HTR-8/SVneo (cell line): ENCODE measurements at regions not wholly inside any gene's neighbourhood (a gene's known extent, or its start where the extent isn't known, plus 50 kb on each side); places are given as distances from the start of the nearest gene placed in this dataset.

ENCODE experiments used
- DNase-seq: peaks from one replicate; pipeline ENCODE4 v3.0.0; 2011; ENCODE audit warnings: low spot score, mixed read lengths; ENCODE audit not compliant: insufficient read length
- FAIRE-seq: peaks from 2 replicates; lab custom pipeline; 2011; peaks lifted over from hg19 to GRCh38; lab: Jason Lieb, UNC

DNA sequence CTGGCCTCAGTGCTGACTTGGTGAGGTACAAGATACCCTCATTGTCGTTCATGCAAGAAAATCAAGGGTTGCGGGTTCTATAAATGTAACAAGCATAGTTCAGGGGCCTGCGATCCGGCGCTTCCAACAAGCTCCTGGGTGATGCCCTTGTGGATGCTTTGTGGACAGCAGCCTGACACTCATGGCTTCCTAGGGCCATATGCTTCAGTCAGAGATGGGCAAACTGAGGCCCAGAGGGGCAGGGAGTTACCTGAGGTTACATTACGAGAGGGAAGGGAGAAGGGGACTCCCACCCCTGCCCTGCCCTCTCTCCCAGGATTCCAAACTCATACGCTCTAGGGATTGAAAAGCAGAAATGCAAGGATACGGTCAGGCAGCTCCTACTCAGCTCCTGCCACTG, 296.3 kb upstream of the ZMIZ1 start:
- FAIRE-seq (no peak), DNase-seq (no peak)

DNA sequence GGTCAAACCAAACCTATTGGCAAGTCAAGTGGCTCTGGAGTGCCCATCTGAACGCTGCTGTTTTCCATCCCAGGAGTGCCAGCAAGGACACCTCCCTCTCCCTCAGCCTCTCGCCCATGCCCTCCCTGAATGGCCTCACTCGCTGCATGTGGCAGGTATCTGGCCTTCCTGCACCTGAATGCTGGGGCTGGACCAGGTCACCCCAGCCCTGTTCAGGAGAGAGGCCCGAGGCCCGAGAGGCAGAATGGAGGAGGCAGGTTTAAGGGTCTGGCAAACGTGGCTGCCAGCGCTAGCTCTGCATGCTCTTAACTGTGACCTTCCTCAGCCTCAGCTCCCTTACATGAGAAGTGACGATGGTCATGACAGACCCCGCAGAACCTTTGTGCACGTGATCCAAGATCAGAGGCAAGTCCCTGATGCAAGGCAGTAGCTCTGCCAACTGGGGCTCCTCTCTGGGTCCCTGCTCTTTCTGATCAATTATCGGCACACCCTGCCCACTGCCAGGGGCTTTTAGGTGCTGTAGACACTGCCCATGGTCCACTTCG, 295.7 kb upstream of the ZMIZ1 start:
- no peak for FAIRE-seq
- no peak for DNase-seq

- FAIRE-seq: no peak
- DNase-seq: no peak
Measured at GRCh38 chr10:78774614-78774998, 294.2 kb upstream of the ZMIZ1 start.

DNA sequence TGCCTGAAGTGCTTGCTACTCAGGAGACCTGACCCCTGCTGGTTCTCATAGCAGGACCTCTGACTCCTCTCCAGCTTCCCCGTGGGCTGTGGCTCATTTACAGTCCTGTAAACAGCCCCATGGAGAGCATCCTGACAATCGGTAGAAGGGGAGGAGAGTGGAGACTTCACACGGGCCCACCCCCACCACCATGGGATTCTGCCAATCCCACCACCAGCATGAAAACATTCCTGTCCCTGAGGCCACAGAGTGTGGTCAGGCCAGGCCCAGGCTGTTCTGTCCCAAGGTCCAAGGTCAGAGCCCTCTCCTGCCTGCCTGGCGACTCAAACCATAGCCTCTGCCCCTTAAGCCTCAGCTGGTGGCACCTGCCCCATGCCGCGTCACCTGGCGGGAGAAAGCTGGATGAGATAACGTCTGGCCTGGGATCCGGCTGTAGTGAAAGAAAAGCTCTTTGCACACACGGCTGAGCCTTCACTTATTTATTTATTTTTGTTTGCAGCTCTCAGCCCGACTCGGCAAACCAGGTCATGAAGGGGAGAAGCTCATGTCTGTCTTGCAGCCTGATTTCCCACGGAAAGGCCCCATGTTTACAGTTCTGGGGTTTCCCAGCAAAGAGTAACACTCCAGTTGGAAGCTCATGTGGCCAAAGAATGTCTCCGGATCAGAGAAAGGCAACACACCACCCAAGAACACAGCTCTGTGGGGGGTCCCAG, 293.6 kb upstream of the ZMIZ1 start:
- FAIRE-seq (no peak), DNase-seq (no peak)

- no peak for FAIRE-seq
- DNase-seq: no peak
Measured at GRCh38 chr10:78775891-78776290, 292.9 kb upstream of the ZMIZ1 start.

DNA sequence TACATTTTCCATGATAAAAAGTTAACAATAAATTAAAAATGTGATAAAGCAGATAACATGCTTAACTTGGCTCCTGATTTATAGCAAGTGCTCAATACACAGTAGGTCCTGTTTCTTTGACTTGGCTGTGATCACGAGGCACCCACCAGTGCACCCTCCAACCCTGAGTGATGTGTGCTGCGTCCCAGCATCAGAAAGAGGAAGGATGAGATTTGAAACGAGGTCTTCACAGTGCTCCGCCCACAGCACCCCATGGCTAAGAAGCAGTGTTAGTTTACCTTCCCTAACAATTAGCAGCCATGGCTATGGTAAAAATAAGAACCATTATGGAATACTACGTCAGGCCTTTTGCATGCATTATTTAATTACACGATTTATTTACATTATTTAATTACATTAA, 292.0 kb upstream of the ZMIZ1 start:
- DNase-seq (no peak), FAIRE-seq (no peak)

DNA sequence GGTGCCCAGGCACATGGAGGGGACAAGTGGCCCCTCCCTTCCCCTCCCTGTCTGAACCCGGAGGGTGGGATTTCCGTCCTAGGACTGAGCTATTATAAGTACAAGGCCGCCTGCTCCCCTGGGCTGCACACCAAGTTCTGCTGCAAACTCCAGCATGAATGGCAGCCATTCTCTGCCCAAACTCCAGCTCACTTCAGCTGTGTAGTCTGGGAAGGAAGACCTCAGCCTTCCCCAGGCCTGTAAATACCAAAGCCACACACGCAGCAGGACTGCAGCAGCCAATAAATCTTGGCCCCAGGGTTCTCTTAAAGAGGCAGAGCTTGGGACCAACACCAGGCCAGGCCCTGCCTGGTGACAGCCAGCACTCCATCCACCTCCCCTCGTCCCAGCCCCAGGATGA, 291.3 kb upstream of the ZMIZ1 start:
- DNase-seq (no peak), FAIRE-seq (no peak)

GRCh38 chr10:78777867-78778266, 290.9 kb upstream of the ZMIZ1 start:
- FAIRE-seq (no peak), DNase-seq (no peak)

DNA sequence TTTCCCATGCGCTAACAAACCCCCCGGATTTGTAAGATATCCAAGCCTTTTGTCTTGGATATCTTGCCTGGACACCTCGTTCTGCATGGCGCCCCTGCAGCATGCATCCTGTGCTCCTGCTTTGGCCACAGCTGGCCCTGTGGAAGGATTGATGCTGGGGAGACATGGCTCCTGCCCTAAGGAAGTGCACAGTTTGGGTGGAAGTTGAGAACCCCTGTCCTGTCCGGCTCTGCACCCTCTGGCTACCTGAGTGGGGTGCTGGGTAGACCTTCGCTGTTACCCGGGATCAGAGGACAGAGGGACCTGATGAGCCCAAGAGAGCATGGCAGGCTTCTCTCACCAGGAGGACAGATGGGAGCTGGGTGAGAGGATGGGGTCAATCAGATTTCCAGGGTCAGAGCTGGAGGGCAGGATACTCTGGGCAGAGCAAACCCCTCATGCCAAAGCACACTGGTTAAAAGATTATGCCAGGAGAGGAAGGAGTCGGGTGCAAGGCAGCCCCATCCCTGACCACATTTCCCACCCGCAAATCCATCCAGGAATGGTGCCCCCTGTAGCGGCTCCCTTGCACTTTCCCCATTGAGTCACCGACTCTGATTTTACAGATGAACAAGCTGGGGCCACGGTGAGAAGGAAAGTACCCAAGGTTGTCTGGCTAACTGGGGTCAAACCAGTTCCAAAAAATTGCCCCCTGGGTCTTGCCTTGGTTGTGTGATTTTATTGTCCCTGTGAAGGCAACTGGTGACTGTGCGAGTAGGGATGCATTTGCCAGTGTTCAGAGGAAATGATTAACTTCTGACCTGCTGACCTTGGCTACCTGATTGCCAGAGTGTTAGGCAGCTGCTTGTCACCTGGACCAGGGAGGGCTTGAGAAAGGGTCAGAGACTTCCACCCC, 290.1 kb upstream of the ZMIZ1 start:
- no peak for DNase-seq

DNA sequence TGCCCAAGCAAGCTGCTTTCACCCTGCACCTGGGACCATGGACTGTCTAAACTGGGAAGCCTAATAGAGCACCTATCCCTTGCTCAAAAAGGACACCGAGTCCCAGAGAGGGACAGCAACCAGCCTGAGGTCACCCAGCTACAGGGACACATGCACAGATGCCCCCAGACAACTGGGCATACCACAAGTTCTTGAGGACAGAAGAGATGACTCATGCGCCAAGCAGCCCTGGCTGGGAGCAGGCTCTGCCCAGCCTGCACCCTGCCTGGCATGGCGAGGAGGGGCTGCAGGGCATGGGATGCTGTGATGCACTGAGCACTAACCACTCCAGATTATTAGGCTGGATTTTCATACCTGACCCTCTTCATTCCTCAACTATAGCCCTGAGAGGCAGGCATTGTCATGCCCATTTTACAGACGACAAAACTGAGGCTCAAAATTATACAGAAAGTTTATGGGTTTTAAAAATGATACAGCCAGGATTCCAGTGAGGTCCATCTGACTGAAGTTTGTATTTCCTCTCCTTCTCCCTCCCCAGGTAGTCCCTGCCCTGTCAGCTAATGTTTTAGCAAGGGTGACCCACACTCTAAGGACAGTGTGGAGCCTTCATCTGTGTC, 289.3 kb upstream of the ZMIZ1 start:
- FAIRE-seq: no peak
- DNase-seq: no peak

More for the DNA sequence above, 290.1 kb upstream of the ZMIZ1 start:
- no peak for FAIRE-seq

DNA sequence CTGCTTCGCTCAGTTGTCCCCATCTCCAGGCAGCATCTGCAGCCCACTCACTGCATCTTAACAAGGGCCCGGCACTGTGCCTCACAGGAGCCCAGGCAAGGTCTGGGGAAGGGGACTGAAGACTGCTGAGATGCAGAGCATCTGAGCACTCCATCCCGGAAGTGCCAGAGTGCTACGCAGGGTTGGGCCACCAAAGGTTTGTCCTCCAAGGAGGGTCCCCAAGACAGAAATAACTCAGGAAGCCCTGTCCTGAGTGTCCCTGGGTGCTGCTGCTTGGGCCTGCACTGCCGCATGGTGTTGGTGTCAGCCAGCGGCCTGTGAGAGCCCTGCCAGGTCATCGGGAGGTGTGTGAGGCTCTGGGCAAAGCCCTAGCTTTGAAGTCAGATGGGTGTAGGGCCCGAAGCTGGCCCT, 288.2 kb upstream of the ZMIZ1 start:
- FAIRE-seq: no peak
- no peak for DNase-seq

- DNase-seq (no peak), FAIRE-seq (no peak)
Measured at GRCh38 chr10:78781251-78781913, 287.4 kb upstream of the ZMIZ1 start.

- no peak for DNase-seq
- FAIRE-seq: no peak
Measured at GRCh38 chr10:78781991-78782390, 286.8 kb upstream of the ZMIZ1 start.

GRCh38 chr10:78782441-78782840, 286.3 kb upstream of the ZMIZ1 start:
- DNase-seq: no peak
- FAIRE-seq: no peak

DNA sequence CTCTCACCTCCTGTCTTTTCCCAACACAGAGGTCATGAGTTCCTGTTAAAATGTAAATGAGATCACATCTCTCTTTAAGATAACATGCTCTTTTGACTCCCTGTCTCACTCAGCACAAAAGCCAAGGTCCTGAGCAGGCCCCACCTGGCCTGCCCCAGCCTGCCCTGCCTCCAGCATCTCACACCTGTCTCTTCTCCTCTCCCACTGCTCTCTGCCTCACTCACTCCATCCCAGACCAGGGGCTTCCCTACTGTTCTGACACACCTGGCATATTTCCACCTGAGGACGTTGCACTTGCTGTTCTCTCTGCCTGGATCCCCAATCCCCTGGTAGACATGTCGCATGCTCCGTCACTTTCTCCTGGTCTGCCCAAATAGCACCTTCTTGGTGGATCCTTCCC, 285.0 kb upstream of the ZMIZ1 start:
- DNase-seq (no peak), FAIRE-seq (no peak)

DNA sequence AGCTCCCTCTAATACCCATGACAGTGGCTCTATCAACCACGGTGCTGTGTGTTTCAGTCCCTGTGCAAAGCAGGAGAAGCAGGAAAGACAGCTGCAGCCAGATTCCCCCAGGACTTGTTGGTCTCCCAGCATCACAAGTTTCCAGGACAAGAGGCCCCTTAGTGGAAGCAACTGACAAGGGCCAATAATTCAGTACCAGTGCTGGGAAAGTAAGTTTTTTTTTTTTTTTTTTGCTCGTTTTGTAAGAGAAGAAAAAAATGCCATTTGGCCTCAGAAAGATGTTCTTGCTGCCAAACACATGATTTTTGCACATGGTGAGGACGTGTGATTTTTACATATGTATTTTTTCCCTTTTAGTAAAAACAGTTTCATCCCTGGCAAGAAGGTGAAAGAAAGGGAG, 284.2 kb upstream of the ZMIZ1 start:
- no peak for FAIRE-seq
- DNase-seq: no peak

GRCh38 chr10:78785066-78785465, 283.7 kb upstream of the ZMIZ1 start:
- DNase-seq: no peak
- no peak for FAIRE-seq

DNA sequence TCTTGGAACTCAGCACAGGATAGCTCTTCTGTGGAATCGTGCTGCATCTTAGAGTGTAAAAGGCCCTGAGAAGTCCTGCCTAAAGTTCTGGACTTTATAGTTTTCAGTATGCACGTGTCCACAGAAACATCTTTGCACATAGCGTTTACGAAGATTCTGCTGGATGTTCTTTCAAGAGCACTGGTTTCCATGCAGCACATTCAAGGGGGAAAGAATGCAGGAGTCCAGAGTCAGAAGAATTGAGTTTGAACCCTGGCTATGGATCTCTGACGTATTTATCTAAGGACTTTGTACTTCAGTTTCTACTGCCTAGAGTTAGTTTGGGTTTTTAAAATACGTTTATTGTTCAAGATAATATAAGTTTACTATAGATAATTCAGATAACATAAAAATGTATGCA, 282.8 kb upstream of the ZMIZ1 start:
- FAIRE-seq (no peak), DNase-seq (no peak)

DNA sequence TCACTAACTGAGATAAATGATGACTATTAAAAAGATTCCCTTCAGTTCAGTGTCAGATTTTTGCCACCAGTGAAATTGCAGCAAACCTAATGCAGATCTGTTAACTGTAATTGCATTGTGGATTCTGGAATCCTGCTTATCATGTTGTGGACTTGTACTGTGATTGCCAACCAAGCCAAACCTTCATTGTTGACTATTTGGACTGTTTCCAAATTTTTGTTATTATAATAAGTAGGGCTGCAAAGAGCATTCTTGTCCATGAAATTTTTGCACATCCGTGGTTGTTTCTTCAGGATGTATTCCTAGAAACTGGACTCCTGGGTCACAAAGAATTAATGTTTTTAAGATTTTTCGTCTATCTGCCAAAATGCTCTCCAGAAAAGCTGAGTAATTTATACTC, 281.6 kb upstream of the ZMIZ1 start:
- FAIRE-seq: no peak
- DNase-seq: no peak

- FAIRE-seq: no peak
Measured at GRCh38 chr10:78794736-78795455, 273.9 kb upstream of the ZMIZ1 start.

More at GRCh38 chr10:78794736-78795455, 273.9 kb upstream of the ZMIZ1 start:
- no peak for DNase-seq
